Erythroblast (primary cell): ENCODE measurements at regions not wholly inside any gene's neighbourhood (a gene's known extent, or its start where the extent isn't known, plus 50 kb on each side); places are given as distances from the start of the nearest gene placed in this dataset.

ENCODE experiments used
- GATA1 ChIP-seq: IDR thresholded peaks from 2 replicates; pipeline ENCODE4 v1.6.1; 2011; ENCODE audit warnings: low read depth, mild to moderate bottlenecking, control low read depth, low read length, moderate library complexity
- POLR2A ChIP-seq: IDR thresholded peaks from 2 replicates; pipeline ENCODE4 v1.6.1; 2011; ENCODE audit warnings: mild to moderate bottlenecking, low read length

DNA sequence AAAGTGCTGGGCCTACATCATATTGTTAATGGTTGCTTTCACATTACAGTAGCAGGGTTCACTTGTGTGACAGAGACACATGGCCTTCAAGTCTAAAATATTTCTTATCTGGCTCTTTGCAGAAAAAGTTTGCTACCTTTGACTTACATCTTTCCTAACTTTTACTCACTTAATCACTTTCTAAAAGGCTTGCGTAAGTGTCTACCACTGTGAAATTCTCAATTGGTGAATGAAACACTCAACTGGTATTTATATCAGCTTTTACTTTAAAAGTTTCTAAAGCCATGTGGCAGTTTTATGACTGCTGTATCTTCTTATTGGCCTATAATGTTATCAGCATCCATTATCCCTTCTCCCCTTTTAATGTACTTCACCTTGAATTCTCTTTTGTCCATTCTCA, 554.5 kb downstream of the ZIC1 start:
- TF ChIP-seq POLR2A (no peak), GATA1 (no peak)
